GM10266 (cell line): ENCODE measurements at regions not wholly inside any gene's neighbourhood (a gene's known extent, or its start where the extent isn't known, plus 50 kb on each side); places are given as distances from the start of the nearest gene placed in this dataset.

ENCODE experiments used
- DNase-seq: peaks from one replicate; pipeline ENCODE4 v3.0.0; 2012; ENCODE audit errors: extremely low spot score
- CTCF ChIP-seq: IDR thresholded peaks from 2 replicates; pipeline ENCODE4 v1.5.1; 2012; ENCODE audit warnings: mild to moderate bottlenecking, low read depth; ENCODE audit not compliant: control insufficient read depth, insufficient read depth; ENCODE audit errors: missing control alignments

- no peak for TF ChIP-seq CTCF
- DNase-seq = no peak
Measured at GRCh38 chr6:110551088-110551487, 74.7 kb upstream of the SLC22A16 start.

DNA sequence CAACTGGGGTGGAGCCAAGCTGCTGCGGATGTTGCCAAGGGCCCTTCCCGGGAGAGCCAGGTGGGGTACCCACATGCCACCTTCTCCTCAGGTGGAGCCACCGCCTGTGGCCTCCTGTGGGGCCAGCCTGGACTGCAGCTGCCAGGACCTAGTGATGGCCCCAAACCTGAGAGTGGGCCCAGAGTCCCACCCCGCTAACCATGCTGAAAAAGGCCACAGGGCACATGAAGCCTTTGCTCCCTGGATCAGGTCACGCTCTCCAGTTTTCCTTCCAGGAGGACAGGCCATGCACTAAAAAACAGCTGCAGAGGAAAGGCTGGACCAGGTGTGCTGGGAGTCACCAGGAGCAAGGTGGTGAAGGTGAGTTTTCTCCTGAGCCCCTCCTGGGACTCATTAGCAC is 73.9 kb upstream of the SLC22A16 start:
- no peak for TF ChIP-seq CTCF
- DNase-seq = no peak

DNA sequence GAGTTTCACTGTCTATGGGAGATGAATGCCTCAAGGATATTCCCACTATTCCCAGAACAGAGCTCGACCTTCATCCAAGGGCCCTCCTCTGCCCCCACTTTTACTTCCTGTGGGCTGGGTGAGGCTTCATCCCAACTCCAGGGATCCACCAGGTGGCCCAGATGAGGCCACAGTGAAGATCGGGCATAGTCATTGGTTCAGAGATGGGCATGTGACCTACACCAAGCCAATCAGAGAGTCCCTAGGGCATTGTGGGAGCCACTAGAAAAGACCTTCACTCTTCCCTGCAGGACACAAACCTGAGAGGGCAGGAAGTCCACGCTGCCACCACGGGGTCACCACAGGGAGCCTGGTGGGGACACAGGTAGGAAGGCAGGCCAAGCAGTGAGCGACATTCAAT is 72.9 kb upstream of the SLC22A16 start:
- DNase-seq = no peak
- TF ChIP-seq CTCF = no peak

- TF ChIP-seq CTCF = no peak
Measured at GRCh38 chr6:110548110-110548847, 71.9 kb upstream of the SLC22A16 start.

DNA sequence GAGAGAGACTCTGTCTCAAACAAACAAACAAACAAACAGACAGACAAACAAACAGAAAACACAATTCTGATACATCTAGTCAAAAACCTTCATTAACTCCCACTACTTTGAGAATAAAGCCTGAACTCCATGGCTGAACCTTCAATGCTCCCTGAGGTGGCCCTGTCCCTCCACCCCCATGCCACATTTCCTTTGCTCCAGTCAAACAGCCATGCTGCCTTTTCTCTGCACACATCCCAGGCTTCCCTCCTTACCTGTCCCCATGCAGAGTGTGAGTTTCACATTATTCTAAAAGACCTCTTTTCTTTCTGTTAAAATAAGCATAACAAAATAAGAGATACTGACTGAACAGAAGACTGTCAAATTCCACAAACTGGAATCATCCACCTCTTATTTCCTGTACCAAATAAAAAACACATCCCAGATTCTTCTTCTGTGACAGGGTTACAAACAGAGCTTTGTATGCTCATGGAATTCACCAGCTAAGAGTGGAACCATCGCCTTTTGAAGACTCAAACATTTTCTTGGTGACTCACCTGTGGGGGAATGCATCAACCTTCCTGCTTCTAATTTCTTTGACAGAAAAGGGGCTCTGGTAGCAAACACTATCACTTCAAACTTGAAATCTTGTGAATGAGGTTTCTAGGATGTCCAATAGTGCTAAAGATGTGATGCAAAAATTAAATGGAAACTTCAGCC is 71.0 kb upstream of the SLC22A16 start:
- DNase-seq = no peak
- TF ChIP-seq CTCF = no peak

More at GRCh38 chr6:110548110-110548847, 71.9 kb upstream of the SLC22A16 start:
- DNase-seq = no peak

DNA sequence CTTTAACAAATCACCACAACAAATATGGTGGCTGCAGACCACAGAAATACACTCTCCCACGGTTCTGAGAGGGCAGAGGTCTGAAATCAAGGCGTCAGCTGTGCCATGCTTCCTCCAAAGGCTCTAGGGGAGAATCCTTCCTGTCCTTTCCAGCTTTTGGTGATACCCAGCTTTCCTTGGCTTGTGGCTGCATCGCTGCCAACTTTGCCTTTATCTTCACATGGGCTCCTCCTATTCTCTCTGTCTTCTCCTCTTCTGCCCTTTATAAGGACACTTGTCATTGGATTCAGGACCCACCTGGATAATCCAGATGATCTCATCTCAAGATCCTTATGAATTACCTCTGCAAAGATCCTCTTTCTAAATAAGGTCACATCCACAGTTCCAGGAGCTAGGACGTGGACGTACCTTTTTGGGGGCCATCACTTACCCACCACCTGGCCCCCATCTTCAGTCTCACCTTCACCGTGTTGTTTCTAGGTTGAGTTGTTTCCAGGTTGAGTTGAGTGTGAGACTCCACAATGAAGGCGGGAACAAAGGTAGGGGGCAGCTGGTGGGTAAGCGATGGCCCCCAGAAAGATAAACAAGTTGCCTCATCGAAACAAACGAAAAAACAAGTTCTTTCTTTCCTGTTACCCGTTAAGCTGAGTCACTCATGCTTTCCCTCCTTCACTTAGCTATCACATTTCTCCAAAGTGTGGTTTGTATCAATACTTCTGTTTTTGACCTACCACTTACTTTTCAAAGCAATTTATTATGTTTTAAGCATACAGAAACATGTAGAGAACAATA is 68.9 kb upstream of the SLC22A16 start:
- TF ChIP-seq CTCF = no peak
- DNase-seq = no peak

GRCh38 chr6:110544472-110544871 is 68.1 kb upstream of the SLC22A16 start:
- TF ChIP-seq CTCF = no peak

More at GRCh38 chr6:110544472-110544871, 68.1 kb upstream of the SLC22A16 start:
- no peak for DNase-seq
